Breast epithelium (tissue), 3 donors: ENCODE measurements at regions not wholly inside any gene's neighbourhood (a gene's known extent, or its start where the extent isn't known, plus 50 kb on each side); places are given as distances from the start of the nearest gene placed in this dataset.

ENCODE experiments used
- CTCF ChIP-seq, 3 donors: fragments of 450-650 bp; IDR thresholded peaks; one replicate each; pipeline ENCODE4 v1.5.1; 2016 to 2017; ENCODE audit warnings: antibody characterized with exemption in 3 of 3, mild to moderate bottlenecking in 3 of 3, moderate library complexity in 3 of 3
- POLR2A ChIP-seq: fragments of 450-650 bp; IDR thresholded peaks from one replicate; pipeline ENCODE4 v1.6.1; 2016; ENCODE audit warnings: antibody characterized with exemption, mild to moderate bottlenecking, moderate library complexity
- POLR2AphosphoS5 ChIP-seq, 3 donors: sonication (generic); formaldehyde crosslinking; IDR thresholded peaks; one replicate each; pipeline ENCODE4 v1.6.1; 2017; ENCODE audit warnings: antibody characterized with exemption in 3 of 3

GRCh38 chr1:115139381-115139780 is 50.1 kb upstream of the TSPAN2 start:
- no peak for TF ChIP-seq POLR2A
- no peak for TF ChIP-seq CTCF (IDR thresholded peaks at IDR 0.05)
- TF ChIP-seq POLR2AphosphoS5 (IDR thresholded peaks at IDR 0.05): no peak
